ENCODE measurements at regions not wholly inside any gene's neighbourhood (a gene's known extent, or its start where the extent isn't known, plus 50 kb on each side); places are given as distances from the start of the nearest gene placed in this dataset.

DNA sequence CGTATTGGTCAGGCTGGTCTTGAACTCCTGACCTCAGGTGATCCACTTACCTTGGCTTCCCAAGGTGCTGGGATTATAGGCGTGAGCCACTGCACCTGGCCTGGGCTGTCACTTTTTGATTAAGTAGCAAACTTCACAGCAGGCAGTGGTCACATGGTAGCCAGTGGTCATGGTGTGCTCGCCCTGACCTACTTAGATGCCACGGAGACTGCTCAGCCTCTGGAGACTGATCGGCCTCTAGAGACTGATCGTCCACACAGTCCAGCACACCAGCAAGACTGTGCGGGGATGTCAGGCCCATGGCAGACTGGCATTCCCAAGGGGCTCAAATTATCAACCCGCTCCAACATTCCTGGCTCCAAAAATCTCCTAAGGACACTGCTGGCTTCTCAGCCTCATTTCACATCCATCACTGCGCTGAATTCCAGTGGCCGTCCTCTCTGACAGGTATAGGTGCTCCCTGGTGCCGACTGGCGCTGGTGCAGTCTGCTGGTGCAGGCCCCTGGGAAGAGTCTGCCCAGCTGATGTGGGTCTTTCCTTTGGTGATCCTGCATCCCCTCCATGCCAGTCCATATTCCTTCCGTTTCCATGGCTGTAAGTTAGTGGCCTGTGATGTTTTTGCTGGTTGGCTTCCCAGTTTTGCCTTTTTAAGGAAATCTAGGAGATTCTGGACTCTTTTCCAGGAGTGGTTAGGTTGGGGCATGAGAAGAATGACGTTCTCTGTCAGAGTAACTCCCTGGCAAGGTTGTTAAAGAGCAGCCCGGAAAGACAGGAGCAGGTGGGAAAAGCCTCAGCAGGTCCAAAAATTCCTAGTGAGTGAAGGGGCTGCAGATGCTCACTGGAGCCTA, 374.5 kb upstream of the HS6ST1 start:
- Mint-ChIP-seq H3K4me1 (peaks cover 0 to 2% (median 0%) of the 10 kb centered on the region in 3 donors), H3K27me3 (peaks cover 20 to 31% of the 10 kb centered on the region in 2 donors), H3K9me3 (no peaks in the 10 kb centered on the region), H3K36me3 (no peaks in the 10 kb centered on the region), H3K27ac (no peak overlapping the region), H3K4me3 (no peak overlapping the region)
- no peaks in the 10 kb centered on the region for H3K9me3 ChIP-seq (ENCODE audit: low read length)
- no peak for DNase-seq
- H3K36me3 ChIP-seq (ENCODE audit: insufficient read depth, low read length): no peaks in the 10 kb centered on the region
- POLR2A ChIA-PET: no interaction called here
- no peak overlapping the region for H3K27ac ChIP-seq (ENCODE audit: low read depth, low read length)
- CTCF ChIA-PET: no interaction called here
- H3K4me1 ChIP-seq (ENCODE audit: insufficient read depth, low read length): no peaks in the 10 kb centered on the region
- no peaks in the 10 kb centered on the region for H3K27me3 ChIP-seq (ENCODE audit: insufficient read depth, low read length, poor library complexity, severe bottlenecking)
- no peak overlapping the region for H3K4me3 ChIP-seq (ENCODE audit: low read length)

GRCh38 chr2:128693743-128694029, 375.0 kb upstream of the HS6ST1 start:
- H3K4me1 ChIP-seq (ENCODE audit: insufficient read depth, low read length): no peaks in the 10 kb centered on the region
- H3K9me3 Mint-ChIP-seq: no peaks in the 10 kb centered on the region
- peaks cover 20 to 28% of the 10 kb centered on the region in 2 donors for H3K27me3 Mint-ChIP-seq
- POLR2A ChIA-PET: no interaction called here
- H3K27ac ChIP-seq (ENCODE audit: low read depth, low read length): no peak overlapping the region
- no peak for DNase-seq
- CTCF ChIA-PET: no interaction called here
- no peak overlapping the region for H3K27ac Mint-ChIP-seq
- H3K4me1 Mint-ChIP-seq: peaks cover 0 to 2% (median 0%) of the 10 kb centered on the region in 3 donors
- no peaks in the 10 kb centered on the region for H3K36me3 Mint-ChIP-seq
- H3K36me3 ChIP-seq (ENCODE audit: insufficient read depth, low read length): no peaks in the 10 kb centered on the region
- H3K9me3 ChIP-seq (ENCODE audit: low read length): no peaks in the 10 kb centered on the region
- no peak overlapping the region for H3K4me3 ChIP-seq (ENCODE audit: low read length)
- no peaks in the 10 kb centered on the region for H3K27me3 ChIP-seq (ENCODE audit: insufficient read depth, low read length, poor library complexity, severe bottlenecking)
- no peak overlapping the region for H3K4me3 Mint-ChIP-seq

DNA sequence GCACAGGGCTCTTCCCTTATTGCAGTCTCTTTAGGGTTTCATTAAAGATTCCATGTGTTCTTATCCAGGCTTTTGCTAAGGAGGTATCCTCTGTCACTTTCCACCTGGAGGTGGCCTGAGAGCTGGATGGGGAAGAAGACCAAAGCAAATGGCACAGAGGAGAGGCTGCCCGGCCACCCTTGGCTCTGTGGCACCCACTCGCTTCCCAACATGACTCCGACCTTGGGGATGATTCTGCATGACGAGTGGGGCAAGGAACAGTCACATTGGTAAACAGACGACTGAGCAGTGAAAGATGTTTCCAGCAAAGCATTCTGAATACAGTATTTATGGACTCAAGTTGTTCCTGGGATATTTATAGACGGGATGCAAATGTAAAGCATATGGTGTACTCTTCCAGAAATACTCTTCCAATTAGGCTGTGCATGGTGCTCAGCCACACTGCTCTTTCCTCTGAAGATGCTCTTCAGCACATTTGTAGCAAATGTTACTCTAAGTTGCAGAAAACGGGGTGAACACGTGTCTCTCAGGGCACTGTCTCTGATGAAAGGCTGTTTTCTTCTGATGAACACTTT, 377.1 kb upstream of the HS6ST1 start:
- no peaks in the 10 kb centered on the region for H3K36me3 ChIP-seq (ENCODE audit: insufficient read depth, low read length)
- no peak for DNase-seq
- H3K27me3 ChIP-seq (ENCODE audit: insufficient read depth, low read length, poor library complexity, severe bottlenecking): no peaks in the 10 kb centered on the region
- Mint-ChIP-seq H3K27me3 (peaks cover 18 to 24% of the 10 kb centered on the region in 2 donors), H3K36me3 (no peaks in the 10 kb centered on the region), H3K9me3 (no peaks in the 10 kb centered on the region), H3K4me1 (no peaks in the 10 kb centered on the region), H3K4me3 (no peak overlapping the region), H3K27ac (no peak overlapping the region)
- CTCF ChIA-PET: no interaction called here
- POLR2A ChIA-PET: no interaction called here
- no peak overlapping the region for H3K4me3 ChIP-seq (ENCODE audit: low read length)
- H3K4me1 ChIP-seq (ENCODE audit: insufficient read depth, low read length): no peaks in the 10 kb centered on the region
- no peaks in the 10 kb centered on the region for H3K9me3 ChIP-seq (ENCODE audit: low read length)
- no peak overlapping the region for H3K27ac ChIP-seq (ENCODE audit: low read depth, low read length)

- no peak overlapping the region for H3K4me3 Mint-ChIP-seq
- no peaks in the 10 kb centered on the region for H3K4me1 Mint-ChIP-seq
- no peaks in the 10 kb centered on the region for H3K36me3 Mint-ChIP-seq
- no peaks in the 10 kb centered on the region for H3K9me3 Mint-ChIP-seq
- no peak overlapping the region for H3K27ac Mint-ChIP-seq
- no peak for DNase-seq
- ChIA-PET POLR2A (no interaction called here), CTCF (no interaction called here)
- Histone ChIP-seq H3K36me3 (ENCODE audit: insufficient read depth, low read length) (no peaks in the 10 kb centered on the region), H3K4me3 (ENCODE audit: low read length) (no peak overlapping the region), H3K27me3 (ENCODE audit: insufficient read depth, low read length, poor library complexity, severe bottlenecking) (no peaks in the 10 kb centered on the region), H3K4me1 (ENCODE audit: insufficient read depth, low read length) (no peaks in the 10 kb centered on the region), H3K27ac (ENCODE audit: low read depth, low read length) (no peak overlapping the region), H3K9me3 (ENCODE audit: low read length) (no peaks in the 10 kb centered on the region)
- H3K27me3 Mint-ChIP-seq: peaks cover 16 to 20% of the 10 kb centered on the region in 2 donors
Measured at GRCh38 chr2:128696421-128696820, 377.8 kb upstream of the HS6ST1 start.

GRCh38 chr2:128701418-128701817, 382.8 kb upstream of the HS6ST1 start:
- ChIA-PET CTCF (no interaction called here), POLR2A (no interaction called here)
- H3K36me3 ChIP-seq (ENCODE audit: insufficient read depth, low read length): no peaks in the 10 kb centered on the region
- H3K27ac ChIP-seq (ENCODE audit: low read depth, low read length): no peak overlapping the region
- H3K4me1 ChIP-seq (ENCODE audit: insufficient read depth, low read length): no peaks in the 10 kb centered on the region
- Mint-ChIP-seq H3K4me1 (no peaks in the 10 kb centered on the region), H3K27ac (no peak overlapping the region), H3K9me3 (peaks cover under 1 to 11% (median 3%) of the 10 kb centered on the region in 5 donors), H3K4me3 (no peak overlapping the region), H3K27me3 (peaks cover 0 to 11% of the 10 kb centered on the region in 2 donors), H3K36me3 (no peaks in the 10 kb centered on the region)
- DNase-seq: no peak
- no peaks in the 10 kb centered on the region for H3K27me3 ChIP-seq (ENCODE audit: insufficient read depth, low read length, poor library complexity, severe bottlenecking)
- no peaks in the 10 kb centered on the region for H3K9me3 ChIP-seq (ENCODE audit: low read length)
- no peak overlapping the region for H3K4me3 ChIP-seq (ENCODE audit: low read length)

- no peak for DNase-seq
- Histone ChIP-seq H3K4me1 (ENCODE audit: insufficient read depth, low read length) (no peaks in the 10 kb centered on the region), H3K36me3 (ENCODE audit: insufficient read depth, low read length) (no peaks in the 10 kb centered on the region), H3K27me3 (ENCODE audit: insufficient read depth, low read length, poor library complexity, severe bottlenecking) (no peaks in the 10 kb centered on the region), H3K27ac (ENCODE audit: low read depth, low read length) (no peak overlapping the region), H3K9me3 (ENCODE audit: low read length) (no peaks in the 10 kb centered on the region), H3K4me3 (ENCODE audit: low read length) (no peak overlapping the region)
- Mint-ChIP-seq H3K36me3 (no peaks in the 10 kb centered on the region), H3K4me3 (no peak overlapping the region), H3K27ac (no peak overlapping the region), H3K27me3 (peaks cover 0 to 10% of the 10 kb centered on the region in 2 donors), H3K9me3 (peaks cover 6 to 11% (median 10%) of the 10 kb centered on the region in 5 donors), H3K4me1 (no peaks in the 10 kb centered on the region)
- CTCF ChIA-PET: no interaction called here
- POLR2A ChIA-PET: no interaction called here
Measured at GRCh38 chr2:128702616-128703015, 383.9 kb upstream of the HS6ST1 start.

DNA sequence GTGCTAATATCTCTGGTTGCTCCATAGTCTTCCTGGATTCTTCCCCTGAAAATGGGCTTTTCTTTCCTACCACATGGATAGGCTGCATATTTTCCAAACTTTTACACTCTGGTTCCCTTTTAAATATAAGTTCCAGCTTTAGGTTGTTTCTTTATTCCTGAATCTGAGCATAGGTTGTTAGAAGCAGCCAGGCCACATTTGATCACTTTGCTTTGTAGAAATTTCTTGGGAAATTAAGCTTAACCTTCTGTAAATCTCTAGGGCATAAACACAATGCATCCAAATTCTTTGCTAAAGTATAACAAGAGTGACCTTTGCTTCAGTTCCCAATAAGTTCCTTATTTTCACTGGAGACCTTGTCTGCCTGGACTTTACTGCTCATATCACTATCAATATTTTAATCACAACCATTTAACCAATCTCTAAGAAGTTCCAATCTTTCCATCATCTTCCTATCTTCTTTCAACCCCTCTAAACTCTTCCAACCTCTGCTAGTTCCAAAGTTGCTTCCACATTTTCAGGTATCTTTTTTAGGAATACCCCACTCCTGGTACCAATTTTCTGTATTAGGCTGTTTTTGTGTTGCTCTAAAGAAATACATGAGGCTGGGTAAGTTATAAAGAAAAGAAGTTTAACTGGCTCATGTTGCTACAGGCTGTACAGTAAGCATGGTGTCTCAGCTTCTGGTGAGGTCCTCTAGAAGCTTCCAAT, 389.6 kb upstream of the HS6ST1 start:
- Mint-ChIP-seq H3K9me3 (peaks cover 19 to 35% (median 28%) of the 10 kb centered on the region in 5 donors), H3K27ac (no peak overlapping the region), H3K36me3 (peaks cover 0 to 6% (median 0%) of the 10 kb centered on the region in 3 donors), H3K4me1 (no peaks in the 10 kb centered on the region), H3K27me3 (peaks cover 3 to 12% of the 10 kb centered on the region in 2 donors), H3K4me3 (no peak overlapping the region)
- Histone ChIP-seq H3K4me3 (ENCODE audit: low read length) (no peak overlapping the region), H3K27ac (ENCODE audit: low read depth, low read length) (no peak overlapping the region), H3K9me3 (ENCODE audit: low read length) (no peaks in the 10 kb centered on the region), H3K27me3 (ENCODE audit: insufficient read depth, low read length, poor library complexity, severe bottlenecking) (no peaks in the 10 kb centered on the region), H3K36me3 (ENCODE audit: insufficient read depth, low read length) (no peaks in the 10 kb centered on the region), H3K4me1 (ENCODE audit: insufficient read depth, low read length) (no peaks in the 10 kb centered on the region)
- CTCF ChIA-PET: no interaction called here
- DNase-seq: no peak
- POLR2A ChIA-PET: no interaction called here

- ChIA-PET CTCF (no interaction called here), POLR2A (no interaction called here)
- no peak overlapping the region for H3K27ac Mint-ChIP-seq
- Histone ChIP-seq H3K27ac (ENCODE audit: low read depth, low read length) (no peak overlapping the region), H3K27me3 (ENCODE audit: insufficient read depth, low read length, poor library complexity, severe bottlenecking) (no peaks in the 10 kb centered on the region), H3K36me3 (ENCODE audit: insufficient read depth, low read length) (no peaks in the 10 kb centered on the region), H3K9me3 (ENCODE audit: low read length) (no peaks in the 10 kb centered on the region), H3K4me3 (ENCODE audit: low read length) (no peak overlapping the region), H3K4me1 (ENCODE audit: insufficient read depth, low read length) (no peaks in the 10 kb centered on the region)
- peaks cover 16 to 35% (median 25%) of the 10 kb centered on the region in 5 donors for H3K9me3 Mint-ChIP-seq
- H3K36me3 Mint-ChIP-seq: peaks cover 0 to 6% (median 0%) of the 10 kb centered on the region in 3 donors
- no peak for DNase-seq
- no peak overlapping the region for H3K4me3 Mint-ChIP-seq
- H3K27me3 Mint-ChIP-seq: peaks cover 10 to 13% of the 10 kb centered on the region in 2 donors
- no peaks in the 10 kb centered on the region for H3K4me1 Mint-ChIP-seq
Measured at GRCh38 chr2:128710242-128710641, 391.6 kb upstream of the HS6ST1 start.
